NCI-H524 treated with DMSO at 0.1 percent for 48 hours (cell line): ENCODE measurements at regions not wholly inside any gene's neighbourhood (a gene's known extent, or its start where the extent isn't known, plus 50 kb on each side); places are given as distances from the start of the nearest gene placed in this dataset.

Experiments used
- DNase-seq: peaks from one replicate; lab custom pipeline; 2025; lab: John Stamatoyannopoulos, UW

GRCh38 chr10:89153971-89154370 is 53.1 kb downstream of the CH25H start:
- no peak for DNase-seq

- no peak for DNase-seq
Observed at GRCh38 chr10:89153116-89153515, 54.0 kb downstream of the CH25H start.

- DNase-seq: no peak
Observed at GRCh38 chr10:89151857-89152256, 55.3 kb downstream of the CH25H start.

- DNase-seq: no peak
Observed at GRCh38 chr10:89148061-89148460, 59.1 kb downstream of the CH25H start.

GRCh38 chr10:89147256-89147655 is 59.9 kb downstream of the CH25H start:
- DNase-seq: no peak

- DNase-seq: no peak
Observed at GRCh38 chr10:89144836-89145235, 62.3 kb downstream of the CH25H start.

- no peak for DNase-seq
Observed at GRCh38 chr10:89142590-89142989, 64.5 kb downstream of the CH25H start.

- DNase-seq: no peak
Observed at GRCh38 chr10:89138755-89139490, 68.2 kb downstream of the CH25H start.

GRCh38 chr10:89134963-89135362 is 72.2 kb downstream of the CH25H start:
- DNase-seq: no peak

- DNase-seq: no peak
Observed at GRCh38 chr10:89129911-89130310, 77.2 kb downstream of the CH25H start.

GRCh38 chr10:89122433-89123051 is 84.6 kb downstream of the CH25H start:
- no peak for DNase-seq

- DNase-seq: no peak
Observed at GRCh38 chr10:89121764-89122020, 85.4 kb downstream of the CH25H start.

- DNase-seq: no peak
Observed at GRCh38 chr10:89120931-89121763, 86.0 kb downstream of the CH25H start.

- no peak for DNase-seq
Observed at GRCh38 chr10:89119651-89120050, 87.5 kb downstream of the CH25H start.

- DNase-seq: peak; percentile 2
Observed at GRCh38 chr10:89118091-89118490, 89.0 kb downstream of the CH25H start.

GRCh38 chr10:89115876-89116627 is 91.1 kb downstream of the CH25H start:
- no peak for DNase-seq

GRCh38 chr10:89114846-89115625 is 92.1 kb downstream of the CH25H start:
- DNase-seq: no peak

GRCh38 chr10:89102735-89103134 is 104.4 kb downstream of the CH25H start:
- no peak for DNase-seq

- no peak for DNase-seq
Observed at GRCh38 chr10:89101943-89102342, 105.2 kb downstream of the CH25H start.

- no peak for DNase-seq
Observed at GRCh38 chr10:89100680-89101079, 106.4 kb downstream of the CH25H start.

GRCh38 chr10:89097226-89097625 is 106.6 kb downstream of the FAS start:
- no peak for DNase-seq
